ENCODE measurements at regions not wholly inside any gene's neighbourhood (a gene's known extent, or its start where the extent isn't known, plus 50 kb on each side); places are given as distances from the start of the nearest gene placed in this dataset.

DNA sequence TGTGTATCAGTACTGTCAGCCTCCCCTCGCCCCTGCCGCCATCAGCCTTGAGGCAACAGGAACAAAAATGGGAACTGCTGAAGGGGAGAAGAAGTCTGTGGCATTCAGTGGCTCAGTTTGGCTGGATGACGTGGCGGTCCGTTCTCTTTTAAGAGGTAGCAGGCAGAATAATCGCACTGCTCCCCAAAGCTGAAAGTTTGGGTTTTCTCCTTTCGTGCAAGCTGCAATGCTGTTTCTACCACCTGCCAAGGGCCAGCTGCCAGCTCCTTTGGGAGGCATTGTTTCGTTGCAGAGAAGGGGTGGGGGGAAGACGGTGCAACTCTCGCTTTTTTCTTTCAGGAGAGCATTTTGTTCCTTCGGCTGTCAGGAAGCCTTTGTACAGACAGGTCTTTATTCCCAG, 369.6 kb upstream of the RORA start:
- intact Hi-C loops (cut with micrococcal nuclease) = no loop called here
- no peak overlapping the region for H2AFZ ChIP-seq (ENCODE audit: low read depth, low read length)

More for the DNA sequence above, 369.6 kb upstream of the RORA start:
- H3K4me2 ChIP-seq (ENCODE audit: insufficient read depth, low read length) = no peak overlapping the region
- no peak for TF ChIP-seq POLR2AphosphoS5 (IDR thresholded peaks at IDR 0.05; ENCODE audit: insufficient read depth, low read depth, low read length)
- no peak for TF ChIP-seq EZH2 (IDR thresholded peaks at IDR 0.05; ENCODE audit: borderline replicate concordance, low read depth, low read length, severe bottlenecking)
- no peak for TF ChIP-seq JUN (IDR thresholded peaks at IDR 0.05; ENCODE audit: borderline replicate concordance, insufficient read depth, insufficient read length, low read depth)
- no peak for TF ChIP-seq POLR2A (IDR thresholded peaks at IDR 0.05; ENCODE audit: low read depth, low read length)
- TF ChIP-seq, protein P1, sequence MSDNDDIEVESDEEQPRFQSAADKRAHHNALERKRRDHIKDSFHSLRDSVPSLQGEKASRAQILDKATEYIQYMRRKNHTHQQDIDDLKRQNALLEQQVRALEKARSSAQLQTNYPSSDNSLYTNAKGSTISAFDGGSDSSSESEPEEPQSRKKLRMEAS (IDR thresholded peaks at IDR 0.05; ENCODE audit: insufficient read depth, insufficient read length) = no peak
- TF ChIP-seq, protein P2, sequence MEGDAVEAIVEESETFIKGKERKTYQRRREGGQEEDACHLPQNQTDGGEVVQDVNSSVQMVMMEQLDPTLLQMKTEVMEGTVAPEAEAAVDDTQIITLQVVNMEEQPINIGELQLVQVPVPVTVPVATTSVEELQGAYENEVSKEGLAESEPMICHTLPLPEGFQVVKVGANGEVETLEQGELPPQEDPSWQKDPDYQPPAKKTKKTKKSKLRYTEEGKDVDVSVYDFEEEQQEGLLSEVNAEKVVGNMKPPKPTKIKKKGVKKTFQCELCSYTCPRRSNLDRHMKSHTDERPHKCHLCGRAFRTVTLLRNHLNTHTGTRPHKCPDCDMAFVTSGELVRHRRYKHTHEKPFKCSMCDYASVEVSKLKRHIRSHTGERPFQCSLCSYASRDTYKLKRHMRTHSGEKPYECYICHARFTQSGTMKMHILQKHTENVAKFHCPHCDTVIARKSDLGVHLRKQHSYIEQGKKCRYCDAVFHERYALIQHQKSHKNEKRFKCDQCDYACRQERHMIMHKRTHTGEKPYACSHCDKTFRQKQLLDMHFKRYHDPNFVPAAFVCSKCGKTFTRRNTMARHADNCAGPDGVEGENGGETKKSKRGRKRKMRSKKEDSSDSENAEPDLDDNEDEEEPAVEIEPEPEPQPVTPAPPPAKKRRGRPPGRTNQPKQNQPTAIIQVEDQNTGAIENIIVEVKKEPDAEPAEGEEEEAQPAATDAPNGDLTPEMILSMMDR (IDR thresholded peaks at IDR 0.05; ENCODE audit: extremely low read depth in 1 of 2, insufficient read depth in 1 of 2, low read depth in 1 of 2, low read length in 2 of 2) = no peak
- TF ChIP-seq MYC (IDR thresholded peaks at IDR 0.05; ENCODE audit: low read depth, low read length) = no peak
- no peak for TF ChIP-seq FOS (IDR thresholded peaks at IDR 0.05; ENCODE audit: borderline replicate concordance, insufficient read depth, low read length)
- no peak for TF ChIP-seq GATA2 (IDR thresholded peaks at IDR 0.05; ENCODE audit: insufficient read depth, insufficient read length, low read depth, low read length)
- dilution Hi-C loops (cut with MboI; ENCODE audit: extremely low pct_ligation_motif_present, low sequenced_read_pairs) = no loop called here
- ChIA-PET CTCF (no interaction called here), POLR2A (no interaction called here)
- H3K4me1 ChIP-seq (ENCODE audit: control insufficient read depth, extremely low read depth, insufficient read depth, low read length) = no peaks in the 10 kb centered on the region
- H3K9ac ChIP-seq (replicated peaks; ENCODE audit: extremely low read depth, insufficient read depth, low read length) = no peak overlapping the region
- FAIRE-seq (no peak), DNase-seq (ENCODE audit: low read depth, low spot score) (no peak)
- no peak overlapping the region for H3K4me3 ChIP-seq (replicated peaks in 1 of 3; ENCODE audit: insufficient read depth in 1 of 3, low read depth in 1 of 3, low read length in 3 of 3)
- H3K27ac ChIP-seq (ENCODE audit: insufficient read depth, low read depth, low read length) = no peak overlapping the region
- no TSS peak for BruUV-seq (replicated peaks)
- H3K79me2 ChIP-seq (ENCODE audit: control insufficient read depth, insufficient read depth, low read length) = no peaks in the 10 kb centered on the region
- H4K20me1 ChIP-seq (replicated peaks; ENCODE audit: control insufficient read depth, extremely low read depth, insufficient read depth, low read length) = no peaks in the 10 kb centered on the region
- H3K9me1 ChIP-seq (replicated peaks; ENCODE audit: control insufficient read depth, extremely low read depth, insufficient read depth, low read length) = no peaks in the 10 kb centered on the region
- H3K27me3 ChIP-seq (ENCODE audit: control insufficient read depth in 2 of 2, insufficient read depth in 2 of 2, low read length in 2 of 2) = no peaks in the 10 kb centered on the region
- no peaks in the 10 kb centered on the region for H3K36me3 ChIP-seq (ENCODE audit: control insufficient read depth in 2 of 2, extremely low read depth in 1 of 2, insufficient read depth in 2 of 2, low read length in 2 of 2)
- no peaks in the 10 kb centered on the region for H3K9me3 ChIP-seq (replicated peaks; ENCODE audit: control insufficient read depth, insufficient read depth, low read length)
